Epidermal melanocyte (primary cell): ENCODE measurements at regions not wholly inside any gene's neighbourhood (a gene's known extent, or its start where the extent isn't known, plus 50 kb on each side); places are given as distances from the start of the nearest gene placed in this dataset.
"Not testable (repeated sequence)": the region's sequence is repeated elsewhere in the genome, so short reads cannot be mapped to it uniquely, and the experiment has no call there.

Experiments used
- DNase-seq: peaks from one replicate; pipeline ENCODE4 v3.0.0; 2011; ENCODE audit warnings: low spot score; ENCODE audit not compliant: insufficient read length

GRCh38 chr5:158074597-158074991 is 215.6 kb upstream of the CLINT1 start:
- no peak for DNase-seq

GRCh38 chr5:158070859-158071258 is 211.9 kb upstream of the CLINT1 start:
- DNase-seq = no peak

GRCh38 chr5:158069838-158070237 is 210.9 kb upstream of the CLINT1 start:
- no peak for DNase-seq

GRCh38 chr5:158068964-158069363 is 210.0 kb upstream of the CLINT1 start:
- no peak for DNase-seq

- DNase-seq = no peak
Observed at GRCh38 chr5:158066076-158066475, 207.1 kb upstream of the CLINT1 start.

- DNase-seq = no peak
Observed at GRCh38 chr5:158064334-158065123, 205.6 kb upstream of the CLINT1 start.

GRCh38 chr5:158063052-158063451 is 204.1 kb upstream of the CLINT1 start:
- no peak for DNase-seq

- no peak for DNase-seq
Observed at GRCh38 chr5:158061451-158061850, 202.5 kb upstream of the CLINT1 start.

- no peak for DNase-seq
Observed at GRCh38 chr5:158060212-158060611, 201.3 kb upstream of the CLINT1 start.

- DNase-seq = no peak
Observed at GRCh38 chr5:158058208-158059120, 199.5 kb upstream of the CLINT1 start.

GRCh38 chr5:158056130-158056825 is 197.3 kb upstream of the CLINT1 start:
- DNase-seq = no peak

- no peak for DNase-seq
Observed at GRCh38 chr5:158055111-158055501, 196.2 kb upstream of the CLINT1 start.

- DNase-seq = no peak
Observed at GRCh38 chr5:158054223-158055110, 195.5 kb upstream of the CLINT1 start.

GRCh38 chr5:158051036-158051435 is 192.1 kb upstream of the CLINT1 start:
- DNase-seq = no peak

- no peak for DNase-seq
Observed at GRCh38 chr5:158050421-158050820, 191.5 kb upstream of the CLINT1 start.

GRCh38 chr5:158049459-158049858 is 190.5 kb upstream of the CLINT1 start:
- no peak for DNase-seq

GRCh38 chr5:158045696-158046095 is 186.8 kb upstream of the CLINT1 start:
- no peak for DNase-seq

GRCh38 chr5:158039911-158040347 is 181.0 kb upstream of the CLINT1 start:
- peak; percentile 22 for DNase-seq

GRCh38 chr5:158039441-158039840 is 180.5 kb upstream of the CLINT1 start:
- DNase-seq = no peak

GRCh38 chr5:158036983-158037595 is 178.1 kb upstream of the CLINT1 start:
- DNase-seq = not testable (repeated sequence)
